Endodermal cell (in vitro differentiated cells): ENCODE measurements at regions not wholly inside any gene's neighbourhood (a gene's known extent, or its start where the extent isn't known, plus 50 kb on each side); places are given as distances from the start of the nearest gene placed in this dataset.

ENCODE experiments used
- DNase-seq: peaks from one replicate; pipeline ENCODE4 v3.0.0-alpha.2; 2017
- H3K27ac ChIP-seq: 2 replicates; pipeline ENCODE4 v1.5.1; 2013; ENCODE audit warnings: mild to moderate bottlenecking, low read depth, low read length, moderate library complexity
- H3K27me3 ChIP-seq: 2 replicates; pipeline ENCODE4 v1.6.1; 2013; ENCODE audit warnings: mild to moderate bottlenecking, low read length, moderate library complexity; ENCODE audit not compliant: insufficient read depth, control insufficient read depth, poor library complexity, severe bottlenecking
- H3K36me3 ChIP-seq: 2 replicates; pipeline ENCODE4 v1.7.0; 2013; ENCODE audit warnings: mild to moderate bottlenecking, low read length, moderate library complexity; ENCODE audit not compliant: control insufficient read depth, insufficient read depth
- H3K4me1 ChIP-seq: one replicate; pipeline ENCODE4 v1.7.0; 2013; ENCODE audit warnings: low read length; ENCODE audit not compliant: control insufficient read depth, insufficient read depth
- H3K4me3 ChIP-seq: 2 replicates; pipeline ENCODE4 v1.5.1; 2013; ENCODE audit warnings: mild to moderate bottlenecking, low read length, moderate library complexity
- H3K9ac ChIP-seq: 2 replicates; pipeline ENCODE4 v1.6.1; 2013; ENCODE audit warnings: mild to moderate bottlenecking, low read length, moderate library complexity; ENCODE audit not compliant: poor library complexity, severe bottlenecking; ENCODE audit errors: extremely low read depth
- H3K9me3 ChIP-seq: 2 replicates; pipeline ENCODE4 v1.6.1; 2013; ENCODE audit warnings: mild to moderate bottlenecking, low read length, moderate library complexity; ENCODE audit not compliant: control insufficient read depth
- H3K27ac Mint-ChIP-seq: 2 replicates; pipeline ENCODE4 v1.8.0; 2020; ENCODE audit warnings: mixed read lengths
- H3K27me3 Mint-ChIP-seq: 2 replicates; pipeline ENCODE4 v1.8.0; 2021; ENCODE audit warnings: mild to moderate bottlenecking, mixed read lengths; ENCODE audit not compliant: insufficient read depth
- H3K36me3 Mint-ChIP-seq: 2 replicates; pipeline ENCODE4 v1.8.0; 2020; ENCODE audit warnings: low read depth, mixed read lengths
- H3K4me1 Mint-ChIP-seq: 2 replicates; pipeline ENCODE4 v1.8.0; 2020; ENCODE audit warnings: mixed read lengths
- H3K4me3 Mint-ChIP-seq: 2 replicates; pipeline ENCODE4 v1.8.0; 2020; ENCODE audit warnings: mild to moderate bottlenecking, moderate library complexity, mixed read lengths
- H3K9me3 Mint-ChIP-seq: 2 replicates; pipeline ENCODE4 v1.8.0; 2020; ENCODE audit warnings: mild to moderate bottlenecking, mixed read lengths
- WGBS, 2 experiments: methylation state at CpG; one replicate each; pipeline versions ENCODE4 v1.1.5 to v1.1.7; 2013; ENCODE audit warnings: missing lambda C conversion rate in 2 of 2, mixed read lengths in 1 of 2; ENCODE audit not compliant: insufficient coverage in 1 of 2, insufficient read length in 1 of 2; 5-methylcytosine and 5-hydroxymethylcytosine counted together
- TF ChIP-seq, protein P1 (sequence below): fragments of 200-600 bp; sonication (generic); conservative IDR thresholded peaks from 2 replicates; pipeline ENCODE4 v1.5.0; 2021; ENCODE audit warnings: antibody characterized with exemption, mild to moderate bottlenecking

DNA sequence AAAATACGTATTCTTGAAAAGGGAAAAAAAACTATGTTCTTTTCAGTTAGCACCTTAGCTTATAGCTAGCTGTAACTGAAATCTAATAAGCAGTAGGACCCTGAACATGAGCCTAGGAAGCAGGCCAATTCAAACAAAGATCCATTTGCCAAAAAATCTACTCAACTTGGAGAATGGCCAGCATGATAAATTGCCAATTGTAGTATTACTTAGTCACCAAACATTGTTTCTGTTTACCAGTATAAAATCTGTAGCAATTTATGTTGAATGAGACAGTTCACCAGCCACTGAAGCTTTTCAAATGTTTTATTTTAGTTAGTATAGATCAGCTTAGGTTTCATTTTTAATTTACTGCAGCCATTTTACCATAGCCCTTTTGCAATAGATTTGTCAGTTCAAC lies 323.6 kb upstream of the DIPK2B start:
- Mint-ChIP-seq H3K27ac (no peak overlapping the region), H3K36me3 (no peaks in the 10 kb centered on the region), H3K27me3 (no peaks in the 10 kb centered on the region), H3K4me3 (no peak overlapping the region), H3K4me1 (no peaks in the 10 kb centered on the region), H3K9me3 (peaks cover 21% of the 10 kb centered on the region)
- no peak for DNase-seq
- no peak overlapping the region for H3K4me3 ChIP-seq
- no peaks in the 10 kb centered on the region for H3K4me1 ChIP-seq
- 100% methylated on average over 1 of the region's 1 CpG; no CpG with 5 or more reads in 1 of the 2 experiments for WGBS, 2 experiments
- TF ChIP-seq, protein P1, sequence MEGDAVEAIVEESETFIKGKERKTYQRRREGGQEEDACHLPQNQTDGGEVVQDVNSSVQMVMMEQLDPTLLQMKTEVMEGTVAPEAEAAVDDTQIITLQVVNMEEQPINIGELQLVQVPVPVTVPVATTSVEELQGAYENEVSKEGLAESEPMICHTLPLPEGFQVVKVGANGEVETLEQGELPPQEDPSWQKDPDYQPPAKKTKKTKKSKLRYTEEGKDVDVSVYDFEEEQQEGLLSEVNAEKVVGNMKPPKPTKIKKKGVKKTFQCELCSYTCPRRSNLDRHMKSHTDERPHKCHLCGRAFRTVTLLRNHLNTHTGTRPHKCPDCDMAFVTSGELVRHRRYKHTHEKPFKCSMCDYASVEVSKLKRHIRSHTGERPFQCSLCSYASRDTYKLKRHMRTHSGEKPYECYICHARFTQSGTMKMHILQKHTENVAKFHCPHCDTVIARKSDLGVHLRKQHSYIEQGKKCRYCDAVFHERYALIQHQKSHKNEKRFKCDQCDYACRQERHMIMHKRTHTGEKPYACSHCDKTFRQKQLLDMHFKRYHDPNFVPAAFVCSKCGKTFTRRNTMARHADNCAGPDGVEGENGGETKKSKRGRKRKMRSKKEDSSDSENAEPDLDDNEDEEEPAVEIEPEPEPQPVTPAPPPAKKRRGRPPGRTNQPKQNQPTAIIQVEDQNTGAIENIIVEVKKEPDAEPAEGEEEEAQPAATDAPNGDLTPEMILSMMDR: no peak
- H3K27ac ChIP-seq: no peak overlapping the region
- no peaks in the 10 kb centered on the region for H3K9me3 ChIP-seq
- no peak overlapping the region for H3K9ac ChIP-seq
- H3K36me3 ChIP-seq: no peaks in the 10 kb centered on the region
- H3K27me3 ChIP-seq: no peaks in the 10 kb centered on the region

DNA sequence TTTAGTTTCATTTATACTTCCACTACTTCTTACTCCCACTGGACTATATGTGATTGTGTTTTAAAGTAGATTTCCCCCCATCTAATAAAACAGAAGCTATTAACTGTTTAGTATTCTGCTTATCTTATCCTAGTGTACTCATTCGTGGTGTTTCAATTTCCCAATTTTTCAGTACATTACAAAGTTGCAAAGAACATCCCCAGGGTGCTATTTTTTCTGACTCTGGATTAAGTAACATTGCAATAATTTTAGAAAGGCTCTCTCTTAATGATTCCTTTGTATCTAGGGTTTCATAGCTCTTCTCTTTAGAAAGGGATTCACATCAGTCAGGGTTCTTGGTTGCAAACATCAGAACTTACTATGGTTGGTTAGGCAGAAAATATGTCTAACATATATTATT lies 317.9 kb upstream of the DIPK2B start:
- Histone ChIP-seq H3K9ac (no peak overlapping the region), H3K36me3 (no peaks in the 10 kb centered on the region), H3K27me3 (no peaks in the 10 kb centered on the region), H3K9me3 (no peaks in the 10 kb centered on the region), H3K4me3 (no peak overlapping the region), H3K27ac (no peak overlapping the region), H3K4me1 (no peaks in the 10 kb centered on the region)
- WGBS, 2 experiments: 100% methylated on average over 1 of the region's 1 CpG; no CpG with 5 or more reads in 1 of the 2 experiments
- TF ChIP-seq, protein P1: no peak
- Mint-ChIP-seq H3K9me3 (peaks cover 40% of the 10 kb centered on the region), H3K27ac (no peak overlapping the region), H3K4me1 (no peaks in the 10 kb centered on the region), H3K27me3 (no peaks in the 10 kb centered on the region), H3K4me3 (no peak overlapping the region), H3K36me3 (no peaks in the 10 kb centered on the region)
- DNase-seq: no peak

DNA sequence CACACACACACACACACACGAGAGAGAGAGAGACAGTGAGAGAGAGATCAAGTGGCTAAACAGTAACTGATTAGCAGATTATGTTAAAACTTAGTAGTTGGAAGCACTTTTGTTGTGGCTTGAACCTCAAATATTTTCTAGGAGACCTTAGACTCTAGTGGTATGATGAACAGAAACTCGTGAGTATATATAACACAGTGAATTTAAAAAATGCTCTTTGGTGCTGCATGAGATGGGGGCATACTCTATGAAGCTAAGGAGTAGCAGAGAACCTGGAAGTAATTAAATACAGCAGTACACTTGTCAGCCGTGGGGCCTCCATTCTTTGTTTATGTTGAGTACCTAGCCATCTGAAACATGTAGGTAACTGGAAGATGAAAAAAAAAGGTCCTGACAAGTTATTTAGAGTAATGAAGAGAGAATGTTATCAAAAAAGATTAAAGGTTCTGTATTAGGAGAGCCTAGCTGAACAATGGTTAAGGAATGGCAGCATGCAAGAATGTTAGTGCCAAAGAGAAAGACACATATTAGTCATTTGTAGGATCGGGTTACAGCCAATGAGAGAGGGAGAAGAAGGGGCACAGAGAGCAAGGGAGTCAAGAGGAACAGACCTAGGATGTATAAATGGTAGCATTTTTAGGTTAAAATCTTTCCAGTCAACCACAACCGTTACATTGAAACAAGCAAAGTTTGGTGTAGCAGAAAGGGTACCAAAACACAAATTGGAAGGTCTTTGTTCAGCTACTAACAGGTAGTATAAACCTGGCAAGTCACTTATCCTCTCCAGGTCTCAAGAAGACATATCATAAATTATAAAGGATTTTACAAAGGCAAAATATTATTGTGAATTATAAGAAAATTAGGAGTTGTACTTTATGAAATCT lies 316.7 kb upstream of the DIPK2B start:
- Mint-ChIP-seq H3K36me3 (no peaks in the 10 kb centered on the region), H3K9me3 (peaks cover 46% of the 10 kb centered on the region), H3K27me3 (no peaks in the 10 kb centered on the region), H3K4me1 (peaks cover 5% of the 10 kb centered on the region), H3K27ac (no peak overlapping the region), H3K4me3 (no peak overlapping the region)
- Histone ChIP-seq H3K36me3 (no peaks in the 10 kb centered on the region), H3K27me3 (no peaks in the 10 kb centered on the region), H3K9ac (no peak overlapping the region), H3K4me1 (no peaks in the 10 kb centered on the region), H3K4me3 (no peak overlapping the region), H3K27ac (no peak overlapping the region), H3K9me3 (no peaks in the 10 kb centered on the region)
- DNase-seq: no peak
- WGBS, 2 experiments: 80 to 91% methylated on average over 1 to 4 of the region's 5 CpGs
- TF ChIP-seq, protein P1: no peak
